ENCODE measurements at regions not wholly inside any gene's neighbourhood (a gene's known extent, or its start where the extent isn't known, plus 50 kb on each side); places are given as distances from the start of the nearest gene placed in this dataset.

DNA sequence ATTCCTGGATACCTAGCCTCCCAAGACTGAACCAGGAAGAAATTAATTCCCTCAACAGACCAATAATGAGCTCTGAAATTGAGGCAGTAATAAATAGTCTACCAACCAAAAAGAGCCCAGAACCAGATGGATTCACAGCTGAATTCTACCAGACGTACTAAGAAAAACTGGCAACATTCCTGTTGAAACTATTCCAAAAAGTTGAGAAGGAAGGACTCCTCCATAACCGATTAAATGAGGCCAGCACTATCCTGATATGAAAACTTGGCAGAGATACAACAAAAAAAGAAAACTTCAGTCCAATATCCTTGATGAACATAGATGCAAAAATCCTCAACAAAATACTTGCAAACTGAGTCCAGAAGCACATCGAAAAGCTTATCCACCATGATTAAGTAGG lies 392.5 kb upstream of the GRAMD2B start:
- Mint-ChIP-seq H3K4me3 (no peak overlapping the region), H3K9me3 (peaks cover 33% of the 10 kb centered on the region), H3K36me3 (peaks cover 4% of the 10 kb centered on the region), H3K4me1 (peaks cover 2% of the 10 kb centered on the region), H3K27ac (no peak overlapping the region), H3K27me3 (ENCODE audit: insufficient read depth, low read depth) (peaks cover 2% of the 10 kb centered on the region)
- Histone ChIP-seq H3K4me2 (no peak overlapping the region), H3K27ac (no peak overlapping the region), H4K20me1 (ENCODE audit: low read depth) (no peaks in the 10 kb centered on the region), H3K36me3 (no peaks in the 10 kb centered on the region), H3K79me2 (ENCODE audit: low read depth) (no peaks in the 10 kb centered on the region), H3K9ac (no peak overlapping the region), H3K4me3 (no peak overlapping the region), H3K27me3 (no peaks in the 10 kb centered on the region), H3K4me1 (peaks cover 4% of the 10 kb centered on the region), H2AFZ (replicated peaks) (no peak overlapping the region), H3K9me3 (ENCODE audit: low read depth) (no peaks in the 10 kb centered on the region), H3F3A (ENCODE audit: low read depth) (no peaks in the 10 kb centered on the region)
- TF ChIP-seq CTCF (IDR thresholded peaks at IDR 0.05) (no peak), EZH2phosphoT487 (IDR thresholded peaks at IDR 0.05) (no peak), EZH2 (IDR thresholded peaks at IDR 0.05) (no peak)
- DNase-seq (ENCODE audit: low spot score), result no peak

DNA sequence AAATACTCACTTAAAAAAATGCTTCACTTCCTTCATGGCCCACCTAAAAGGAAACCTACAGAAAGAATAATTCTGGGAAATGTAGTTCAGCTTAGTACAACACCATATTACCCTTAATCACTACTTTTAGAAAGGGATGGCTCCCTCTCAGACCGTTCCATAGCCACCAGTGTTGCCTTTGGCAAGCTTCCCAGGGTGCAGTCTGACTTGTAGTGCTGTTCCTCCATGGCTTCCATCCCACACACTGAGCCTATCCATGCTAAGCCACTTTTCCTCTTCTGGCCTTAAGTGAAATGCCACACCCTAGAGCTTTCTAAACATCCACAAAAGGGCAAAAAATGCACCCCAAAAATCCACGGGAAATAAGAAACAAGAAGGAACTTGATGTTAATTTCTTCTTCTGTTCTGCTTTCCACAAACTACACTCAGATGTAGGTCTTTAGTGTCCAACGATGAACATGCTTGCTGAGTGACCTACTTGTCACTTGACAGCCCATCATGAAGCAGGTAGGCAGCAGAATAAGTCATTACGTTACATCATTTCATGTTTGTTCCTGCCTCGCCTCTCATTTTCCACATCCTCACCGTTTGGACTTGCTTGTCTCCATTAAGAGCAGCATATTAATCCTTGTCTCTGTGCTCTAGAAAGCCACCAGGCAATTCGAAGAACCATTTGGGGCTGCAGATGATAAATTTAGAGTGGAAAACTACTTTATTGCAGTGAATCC lies 391.1 kb upstream of the GRAMD2B start:
- DNase-seq (ENCODE audit: low spot score), result no peak
- H3K4me1 ChIP-seq, result peaks cover 4% of the 10 kb centered on the region
- Mint-ChIP-seq H3K27ac (no peak overlapping the region), H3K4me3 (no peak overlapping the region), H3K9me3 (peaks cover 28% of the 10 kb centered on the region), H3K27me3 (ENCODE audit: insufficient read depth, low read depth) (peaks cover 2% of the 10 kb centered on the region), H3K36me3 (peaks cover 4% of the 10 kb centered on the region), H3K4me1 (peaks cover 2% of the 10 kb centered on the region)
- H3K36me3 ChIP-seq, result no peaks in the 10 kb centered on the region
- no peaks in the 10 kb centered on the region for H4K20me1 ChIP-seq (ENCODE audit: low read depth)
- H3K4me2 ChIP-seq, result no peak overlapping the region
- no peak overlapping the region for H3K27ac ChIP-seq
- H3K4me3 ChIP-seq, result no peak overlapping the region
- no peaks in the 10 kb centered on the region for H3K9me3 ChIP-seq (ENCODE audit: low read depth)
- no peaks in the 10 kb centered on the region for H3K27me3 ChIP-seq
- H2AFZ ChIP-seq (replicated peaks), result no peak overlapping the region
- no peaks in the 10 kb centered on the region for H3K79me2 ChIP-seq (ENCODE audit: low read depth)
- no peak overlapping the region for H3K9ac ChIP-seq
- no peaks in the 10 kb centered on the region for H3F3A ChIP-seq (ENCODE audit: low read depth)
- TF ChIP-seq CTCF (IDR thresholded peaks at IDR 0.05) (no peak), EZH2phosphoT487 (IDR thresholded peaks at IDR 0.05) (no peak), EZH2 (IDR thresholded peaks at IDR 0.05) (no peak)

- no peak overlapping the region for H2AFZ ChIP-seq (replicated peaks)
- TF ChIP-seq EZH2phosphoT487 (IDR thresholded peaks at IDR 0.05) (no peak), CTCF (IDR thresholded peaks at IDR 0.05) (no peak), EZH2 (IDR thresholded peaks at IDR 0.05) (no peak)
- no peaks in the 10 kb centered on the region for H4K20me1 ChIP-seq (ENCODE audit: low read depth)
- H3K36me3 ChIP-seq, result no peaks in the 10 kb centered on the region
- no peak overlapping the region for H3K4me3 ChIP-seq
- no peaks in the 10 kb centered on the region for H3F3A ChIP-seq (ENCODE audit: low read depth)
- no peak overlapping the region for H3K9ac ChIP-seq
- no peaks in the 10 kb centered on the region for H3K79me2 ChIP-seq (ENCODE audit: low read depth)
- peak overlapping the region; percentile 21 for H3K27ac Mint-ChIP-seq
- no peaks in the 10 kb centered on the region for H3K27me3 ChIP-seq
- H3K4me1 Mint-ChIP-seq, result peaks cover 19% of the 10 kb centered on the region
- no peak overlapping the region for H3K4me2 ChIP-seq
- peaks cover 4% of the 10 kb centered on the region for H3K27me3 Mint-ChIP-seq (ENCODE audit: insufficient read depth, low read depth)
- H3K36me3 Mint-ChIP-seq, result no peaks in the 10 kb centered on the region
- no peak overlapping the region for H3K27ac ChIP-seq
- peaks cover 4% of the 10 kb centered on the region for H3K4me1 ChIP-seq
- H3K9me3 Mint-ChIP-seq, result no peaks in the 10 kb centered on the region
- no peak for DNase-seq (ENCODE audit: low spot score)
- no peaks in the 10 kb centered on the region for H3K9me3 ChIP-seq (ENCODE audit: low read depth)
- H3K4me3 Mint-ChIP-seq, result no peak overlapping the region
Measured at GRCh38 chr5:126043688-126044087, 379.5 kb upstream of the GRAMD2B start.
